ENCODE measurements at regions not wholly inside any gene's neighbourhood (a gene's known extent, or its start where the extent isn't known, plus 50 kb on each side); places are given as distances from the start of the nearest gene placed in this dataset.

- Histone ChIP-seq H3K27ac (no peak overlapping the region), H3K4me1 (no peaks in the 10 kb centered on the region), H3K36me3 (no peaks in the 10 kb centered on the region), H3K4me3 (no peak overlapping the region), H3K9me3 (no peaks in the 10 kb centered on the region), H3K27me3 (no peaks in the 10 kb centered on the region)
- TF ChIP-seq POLR2A (IDR thresholded peaks at IDR 0.05): no peak
- TF ChIP-seq CTCF (IDR thresholded peaks at IDR 0.05): no peak
- no peak for TF ChIP-seq POLR2AphosphoS5 (IDR thresholded peaks at IDR 0.05; ENCODE audit: insufficient read depth in 1 of 2, low read depth in 1 of 2)
- DNase-seq (ENCODE audit: extremely low spot score in 2 of 2): no peak
- intact Hi-C loops (cut with DNase I): no loop called here
Observed at GRCh38 chr6:102458990-102459389, 1065.5 kb downstream of the GRIK2 start.

- Histone ChIP-seq H3K4me1 (no peaks in the 10 kb centered on the region), H3K9me3 (no peaks in the 10 kb centered on the region), H3K27ac (no peak overlapping the region), H3K4me3 (no peak overlapping the region), H3K27me3 (no peaks in the 10 kb centered on the region), H3K36me3 (no peaks in the 10 kb centered on the region)
- DNase-seq (ENCODE audit: extremely low spot score in 2 of 2): no peak
- TF ChIP-seq POLR2AphosphoS5 (IDR thresholded peaks at IDR 0.05; ENCODE audit: insufficient read depth in 1 of 2, low read depth in 1 of 2): no peak
- no peak for TF ChIP-seq POLR2A (IDR thresholded peaks at IDR 0.05)
- no peak for TF ChIP-seq CTCF (IDR thresholded peaks at IDR 0.05)
- intact Hi-C loops (cut with DNase I): no loop called here
Observed at GRCh38 chr6:102438171-102438570, 1044.7 kb downstream of the GRIK2 start.

- Histone ChIP-seq H3K36me3 (no peaks in the 10 kb centered on the region), H3K27me3 (no peaks in the 10 kb centered on the region), H3K4me1 (no peaks in the 10 kb centered on the region), H3K4me3 (no peak overlapping the region), H3K9me3 (no peaks in the 10 kb centered on the region), H3K27ac (no peak overlapping the region)
- TF ChIP-seq CTCF (IDR thresholded peaks at IDR 0.05): no peak
- no peak for TF ChIP-seq POLR2A (IDR thresholded peaks at IDR 0.05)
- TF ChIP-seq POLR2AphosphoS5 (IDR thresholded peaks at IDR 0.05; ENCODE audit: insufficient read depth in 1 of 2, low read depth in 1 of 2): no peak
- intact Hi-C loops (cut with DNase I): no loop called here
- no peak for DNase-seq (ENCODE audit: extremely low spot score in 2 of 2)
Observed at GRCh38 chr6:102417368-102417998, 1024.0 kb downstream of the GRIK2 start.

GRCh38 chr6:102415891-102416290 is 1022.4 kb downstream of the GRIK2 start:
- Histone ChIP-seq H3K9me3 (no peaks in the 10 kb centered on the region), H3K36me3 (no peaks in the 10 kb centered on the region), H3K4me1 (no peaks in the 10 kb centered on the region), H3K4me3 (no peak overlapping the region), H3K27ac (no peak overlapping the region), H3K27me3 (no peaks in the 10 kb centered on the region)
- intact Hi-C loops (cut with DNase I): no loop called here
- no peak for DNase-seq (ENCODE audit: extremely low spot score in 2 of 2)
- TF ChIP-seq CTCF (IDR thresholded peaks at IDR 0.05): no peak
- TF ChIP-seq POLR2AphosphoS5 (IDR thresholded peaks at IDR 0.05; ENCODE audit: insufficient read depth in 1 of 2, low read depth in 1 of 2): no peak
- no peak for TF ChIP-seq POLR2A (IDR thresholded peaks at IDR 0.05)

GRCh38 chr6:102411796-102412195 is 1018.3 kb downstream of the GRIK2 start:
- Histone ChIP-seq H3K27ac (no peak overlapping the region), H3K36me3 (no peaks in the 10 kb centered on the region), H3K4me1 (no peaks in the 10 kb centered on the region), H3K4me3 (no peak overlapping the region), H3K9me3 (no peaks in the 10 kb centered on the region), H3K27me3 (no peaks in the 10 kb centered on the region)
- intact Hi-C loops (cut with DNase I): no loop called here
- no peak for DNase-seq (ENCODE audit: extremely low spot score in 2 of 2)
- TF ChIP-seq CTCF (IDR thresholded peaks at IDR 0.05) (no peak), POLR2AphosphoS5 (IDR thresholded peaks at IDR 0.05; ENCODE audit: insufficient read depth in 1 of 2, low read depth in 1 of 2) (no peak), POLR2A (IDR thresholded peaks at IDR 0.05) (no peak)
